Fibroblast of mammary gland (primary cell): ENCODE measurements at regions not wholly inside any gene's neighbourhood (a gene's known extent, or its start where the extent isn't known, plus 50 kb on each side); places are given as distances from the start of the nearest gene placed in this dataset.
"Not testable (repeated sequence)": the region's sequence is repeated elsewhere in the genome, so short reads cannot be mapped to it uniquely, and the experiment has no call there.

Experiments
- DNase-seq: peaks from one replicate; pipeline ENCODE4 v3.0.0-alpha.2; 2010; ENCODE audit warnings: low read depth
- H3K4me3 ChIP-seq: 2 replicates; pipeline ENCODE4 v1.5.1; 2011; ENCODE audit warnings: low read depth, mild to moderate bottlenecking, low read length, moderate library complexity; ENCODE audit not compliant: control insufficient read depth
- TF ChIP-seq, protein P1 (sequence below): conservative IDR thresholded peaks from 2 replicates; pipeline ENCODE4 v1.5.1; 2011; ENCODE audit warnings: low read depth, low read length, inconsistent platforms; ENCODE audit not compliant: control insufficient read depth, insufficient read depth

DNA sequence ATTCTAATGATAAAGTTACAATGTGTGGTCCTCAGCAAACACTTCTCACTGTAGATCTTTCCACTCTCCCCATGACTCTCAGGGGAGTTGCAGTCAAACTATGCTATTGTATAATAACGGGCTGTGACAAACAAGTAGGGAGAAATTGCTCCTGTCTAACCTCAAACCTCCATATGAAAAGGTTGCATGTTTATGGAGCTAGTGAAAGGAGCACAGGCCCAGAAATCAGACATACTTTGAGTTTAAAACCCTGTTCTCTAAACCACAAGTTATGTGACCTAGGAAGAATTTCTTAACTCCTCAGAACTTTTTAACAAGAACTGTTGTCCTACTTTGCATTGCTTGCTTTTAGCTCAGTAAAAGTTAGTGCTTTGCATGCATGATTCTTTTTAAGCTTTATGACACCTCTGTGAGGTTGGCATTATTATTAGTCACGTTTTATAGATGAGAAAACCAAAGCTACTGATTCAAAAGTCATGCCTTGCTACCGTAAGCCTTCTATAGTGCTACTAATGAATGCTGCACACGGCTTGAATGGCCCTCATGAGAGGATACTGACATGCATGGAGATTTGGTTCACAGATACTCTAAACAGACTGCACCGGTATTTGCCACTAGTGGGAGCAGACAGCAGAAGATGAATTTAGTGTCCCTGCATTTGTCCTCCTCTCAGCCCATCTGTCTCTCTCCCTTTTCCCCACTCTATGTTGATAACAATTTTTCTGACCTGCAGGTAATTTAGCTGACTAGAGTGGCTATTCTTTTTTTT is 129.5 kb upstream of the PCGF5 start:
- peak; percentile 15 for DNase-seq
- TF ChIP-seq, protein P1, sequence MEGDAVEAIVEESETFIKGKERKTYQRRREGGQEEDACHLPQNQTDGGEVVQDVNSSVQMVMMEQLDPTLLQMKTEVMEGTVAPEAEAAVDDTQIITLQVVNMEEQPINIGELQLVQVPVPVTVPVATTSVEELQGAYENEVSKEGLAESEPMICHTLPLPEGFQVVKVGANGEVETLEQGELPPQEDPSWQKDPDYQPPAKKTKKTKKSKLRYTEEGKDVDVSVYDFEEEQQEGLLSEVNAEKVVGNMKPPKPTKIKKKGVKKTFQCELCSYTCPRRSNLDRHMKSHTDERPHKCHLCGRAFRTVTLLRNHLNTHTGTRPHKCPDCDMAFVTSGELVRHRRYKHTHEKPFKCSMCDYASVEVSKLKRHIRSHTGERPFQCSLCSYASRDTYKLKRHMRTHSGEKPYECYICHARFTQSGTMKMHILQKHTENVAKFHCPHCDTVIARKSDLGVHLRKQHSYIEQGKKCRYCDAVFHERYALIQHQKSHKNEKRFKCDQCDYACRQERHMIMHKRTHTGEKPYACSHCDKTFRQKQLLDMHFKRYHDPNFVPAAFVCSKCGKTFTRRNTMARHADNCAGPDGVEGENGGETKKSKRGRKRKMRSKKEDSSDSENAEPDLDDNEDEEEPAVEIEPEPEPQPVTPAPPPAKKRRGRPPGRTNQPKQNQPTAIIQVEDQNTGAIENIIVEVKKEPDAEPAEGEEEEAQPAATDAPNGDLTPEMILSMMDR = peak; percentile 33
- no peak overlapping the region for H3K4me3 ChIP-seq

DNA sequence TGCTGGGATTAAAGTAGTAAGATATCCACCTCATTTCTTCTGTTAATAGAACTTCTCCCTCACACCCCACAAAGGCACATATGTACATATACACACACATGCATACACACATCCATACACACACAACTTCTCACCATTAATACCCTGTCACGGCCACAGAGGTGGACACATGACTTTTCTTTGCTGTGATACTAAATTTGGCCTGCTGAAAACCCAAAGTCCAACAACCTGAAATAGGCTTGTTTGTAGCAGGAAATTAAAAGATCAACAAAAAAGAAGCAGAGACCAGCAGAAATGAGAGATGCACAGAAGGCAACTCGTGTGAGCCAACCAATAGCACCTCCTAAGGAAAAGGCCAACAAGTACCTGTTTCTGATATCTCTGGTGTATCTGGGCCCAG is 128.7 kb upstream of the PCGF5 start:
- DNase-seq = no peak
- TF ChIP-seq, protein P1 = no peak
- no peak overlapping the region for H3K4me3 ChIP-seq

DNA sequence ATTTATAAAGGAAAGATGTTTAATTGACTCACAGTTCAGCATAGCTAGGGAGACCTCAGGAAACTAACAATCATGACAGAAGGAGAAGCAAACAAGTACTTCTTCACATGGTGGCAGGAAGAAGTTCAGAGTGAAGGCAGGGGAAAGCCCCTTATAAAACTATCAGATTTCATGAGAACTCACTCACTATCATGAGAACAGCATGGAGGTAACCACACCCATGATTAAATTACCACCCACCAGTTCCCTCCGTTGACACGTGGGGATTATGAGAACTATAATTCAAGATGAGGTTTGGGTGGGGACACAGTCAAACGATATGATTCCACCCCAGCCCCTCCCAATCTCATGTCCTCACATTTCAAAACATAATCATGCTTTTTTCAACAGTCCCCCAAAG is 124.2 kb upstream of the PCGF5 start:
- TF ChIP-seq, protein P1 = no peak
- DNase-seq = no peak
- no peak overlapping the region for H3K4me3 ChIP-seq

DNA sequence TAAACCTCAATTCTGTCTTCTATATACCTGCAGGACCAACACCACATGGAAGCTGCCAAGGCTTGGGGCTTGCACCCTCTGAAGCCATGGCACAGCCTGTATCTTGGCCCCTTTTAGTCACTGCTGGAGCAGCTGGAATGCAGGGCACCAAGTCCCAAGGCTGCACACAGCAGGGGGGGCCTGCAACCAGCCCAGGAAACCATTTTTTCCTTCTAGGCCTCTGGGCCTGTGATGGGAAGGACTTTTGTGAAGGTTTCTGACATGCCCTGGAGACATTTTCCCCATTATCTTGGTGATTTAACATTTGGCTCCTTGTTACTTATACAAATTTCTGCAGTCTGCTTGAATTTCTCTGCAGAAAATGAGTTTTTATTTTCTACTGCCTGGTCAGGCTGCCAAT is 123.2 kb upstream of the PCGF5 start:
- DNase-seq = no peak
- no peak overlapping the region for H3K4me3 ChIP-seq
- TF ChIP-seq, protein P1 = no peak

DNA sequence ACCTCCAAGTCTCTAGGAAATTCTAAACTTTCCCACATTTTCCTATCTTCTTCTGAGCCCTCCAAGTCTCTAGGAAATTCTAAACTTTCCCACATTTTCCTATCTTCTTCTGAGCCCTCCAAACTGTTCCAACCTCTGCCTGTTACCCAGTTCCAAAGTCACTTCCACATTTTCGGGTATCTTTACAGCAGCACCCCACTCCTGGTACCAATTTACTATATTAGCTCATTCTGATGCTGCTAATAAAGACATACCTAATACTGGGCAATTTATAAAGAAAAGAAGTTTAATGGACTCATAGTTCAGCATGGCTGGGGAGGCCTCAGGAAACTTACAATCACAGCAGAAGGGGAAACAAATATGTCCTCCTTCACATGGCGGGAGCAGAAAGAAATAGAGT is 122.4 kb upstream of the PCGF5 start:
- not testable (repeated sequence) for H3K4me3 ChIP-seq, DNase-seq

DNA sequence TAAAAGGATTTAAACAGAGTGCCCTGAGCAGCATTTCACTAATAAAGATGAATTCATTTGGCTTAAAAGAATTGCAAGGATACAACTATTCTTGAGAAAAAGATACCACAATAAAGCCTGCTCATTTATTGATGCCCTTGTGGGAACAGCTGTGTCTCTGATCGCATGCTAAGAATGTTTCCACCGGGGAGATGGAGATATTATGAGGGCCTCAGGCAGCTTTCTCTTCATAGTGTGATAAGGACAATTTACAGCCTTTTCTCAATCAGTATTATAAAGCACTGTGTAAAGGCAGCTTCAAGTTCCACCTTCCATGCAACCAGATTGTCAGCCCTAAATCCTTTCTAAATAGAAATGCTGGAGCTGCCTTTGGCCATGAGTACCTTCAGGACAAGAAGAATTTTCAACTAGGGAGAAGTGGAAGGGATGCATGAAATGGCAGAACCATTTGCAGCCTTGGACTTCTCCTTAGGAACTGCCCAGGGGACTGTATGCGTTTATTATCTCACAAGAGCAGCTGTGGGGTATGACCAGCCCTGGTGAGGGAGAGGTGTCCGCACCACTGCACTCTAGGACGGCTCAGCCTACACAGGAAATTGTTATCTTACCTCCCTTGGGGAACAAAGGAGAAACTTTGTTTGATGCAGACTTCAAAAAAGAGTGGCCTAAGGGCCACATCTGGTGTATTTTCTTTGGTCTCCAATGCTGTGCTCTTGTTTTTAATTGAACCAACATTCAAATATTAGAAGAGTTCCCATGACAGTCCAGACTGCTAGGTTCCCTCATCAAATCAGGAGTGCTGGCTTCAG is 116.9 kb upstream of the PCGF5 start:
- no peak for DNase-seq
- TF ChIP-seq, protein P1 = no peak
- no peak overlapping the region for H3K4me3 ChIP-seq

DNA sequence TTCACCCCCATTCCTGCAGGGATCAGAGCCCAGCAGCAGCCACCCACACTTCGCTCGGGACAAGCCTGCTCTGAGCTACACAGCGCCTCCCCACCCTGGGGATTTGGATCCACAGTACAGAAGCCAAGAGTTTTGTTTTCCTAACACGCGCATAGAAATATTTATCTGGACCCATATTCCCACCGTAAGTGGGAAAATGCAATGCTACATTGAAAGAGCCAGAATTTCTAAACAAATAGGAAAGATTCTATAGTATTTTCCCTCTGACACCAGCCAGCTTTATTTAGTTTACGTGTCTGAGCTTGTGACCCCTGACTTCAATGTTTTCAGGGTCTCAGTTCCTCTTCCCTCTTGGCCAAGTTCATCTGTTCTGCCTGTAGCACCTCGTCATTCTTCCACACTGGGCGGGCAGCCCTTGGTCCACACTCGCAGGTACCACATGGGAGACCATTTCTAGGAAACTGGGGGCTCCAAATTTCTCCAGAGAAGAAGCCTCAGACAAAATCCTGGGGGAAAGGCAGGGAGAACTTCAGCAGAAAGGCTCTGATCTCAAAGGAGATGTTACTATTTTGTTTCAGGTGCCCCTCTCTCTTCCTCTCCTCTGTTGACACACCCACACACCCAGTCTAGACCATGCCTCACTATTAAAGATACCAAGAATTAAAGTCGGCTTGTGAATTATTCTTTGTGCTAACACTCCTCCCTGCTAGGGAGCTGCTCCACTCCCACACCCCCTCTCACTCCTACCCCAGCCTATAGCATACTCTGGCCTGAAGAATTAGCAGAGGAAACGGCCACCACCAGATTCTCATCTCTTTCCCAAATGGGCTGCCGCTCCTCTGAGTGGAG is 116.0 kb upstream of the PCGF5 start:
- H3K4me3 ChIP-seq = no peak overlapping the region
- no peak for DNase-seq
- TF ChIP-seq, protein P1 = no peak
